HEK293T (cell line): ENCODE measurements at regions not wholly inside any gene's neighbourhood (a gene's known extent, or its start where the extent isn't known, plus 50 kb on each side); places are given as distances from the start of the nearest gene placed in this dataset.

Experiments used
- CTCF ChIA-PET: fragments of 350-600 bp; formaldehyde crosslinking; extraction: SDS; loops from one replicate; lab custom pipeline; 2021; ENCODE audit warnings: antibody characterized with exemption, inconsistent platforms; lab: Yijun Ruan, JAX
- POLR2A ChIA-PET: fragments of 350-600 bp; formaldehyde crosslinking; extraction: SDS; loops from one replicate; lab custom pipeline; 2020; ENCODE audit warnings: antibody characterized with exemption, inconsistent platforms; lab: Yijun Ruan, JAX
- DNase-seq: peaks from one replicate; pipeline ENCODE4 v3.0.0; 2012; ENCODE audit warnings: mixed read lengths; ENCODE audit errors: extremely low spot score
- ARNT ChIP-seq: fragments of 450-650 bp; IDR thresholded peaks from 2 replicates; pipeline ENCODE4 v1.6.1; 2017; ENCODE audit warnings: mild to moderate bottlenecking
- BHLHE40 ChIP-seq: fragments of 450-650 bp; IDR thresholded peaks from 2 replicates; pipeline ENCODE4 v1.6.1; 2016; ENCODE audit warnings: mild to moderate bottlenecking, moderate library complexity, borderline replicate concordance
- CTBP1 ChIP-seq: fragments of 450-650 bp; IDR thresholded peaks from 2 replicates; pipeline ENCODE4 v1.6.1; 2016; ENCODE audit warnings: borderline replicate concordance
- ELF4 ChIP-seq: fragments of 450-650 bp; IDR thresholded peaks from 2 replicates; pipeline ENCODE4 v1.6.1; 2017; ENCODE audit warnings: antibody characterized with exemption
- FOXA1 ChIP-seq: fragments of 450-650 bp; IDR thresholded peaks from 2 replicates; pipeline ENCODE4 v1.6.1; 2016; ENCODE audit warnings: mild to moderate bottlenecking
- FOXK2 ChIP-seq: fragments of 450-650 bp; IDR thresholded peaks from 2 replicates; pipeline ENCODE4 v1.6.1; 2016; ENCODE audit warnings: mild to moderate bottlenecking
- FOXM1 ChIP-seq: fragments of 450-650 bp; IDR thresholded peaks from 2 replicates; pipeline ENCODE4 v1.6.1; 2017; ENCODE audit warnings: mild to moderate bottlenecking, borderline replicate concordance
- HDGF ChIP-seq: fragments of 450-650 bp; IDR thresholded peaks from 2 replicates; pipeline ENCODE4 v1.6.1; 2017; ENCODE audit warnings: antibody characterized with exemption, borderline replicate concordance
- L3MBTL2 ChIP-seq: fragments of 450-650 bp; conservative IDR thresholded peaks from 2 replicates; pipeline ENCODE4 v1.6.1; 2016; ENCODE audit warnings: mild to moderate bottlenecking
- LEF1 ChIP-seq: fragments of 450-650 bp; IDR thresholded peaks from 2 replicates; pipeline ENCODE4 v1.6.1; 2017; ENCODE audit warnings: mild to moderate bottlenecking, borderline replicate concordance
- NFRKB ChIP-seq: fragments of 450-650 bp; IDR thresholded peaks from 2 replicates; pipeline ENCODE4 v1.6.1; 2016; ENCODE audit warnings: mild to moderate bottlenecking, moderate library complexity
- SP1 ChIP-seq: fragments of 450-650 bp; IDR thresholded peaks from 2 replicates; pipeline ENCODE4 v1.6.1; 2017
- SUZ12 ChIP-seq: fragments of 450-650 bp; IDR thresholded peaks from 2 replicates; pipeline ENCODE4 v1.6.1; 2016; ENCODE audit warnings: mild to moderate bottlenecking
- TARDBP ChIP-seq: fragments of 450-650 bp; IDR thresholded peaks from 2 replicates; pipeline ENCODE4 v1.6.1; 2016
- ZNF384 ChIP-seq: fragments of 450-650 bp; IDR thresholded peaks from 2 replicates; pipeline ENCODE4 v1.6.1; 2016
- TF ChIP-seq, protein P1 (sequence below): fragments of 450-650 bp; IDR thresholded peaks from 2 replicates; pipeline ENCODE4 v1.6.1; 2016

DNA sequence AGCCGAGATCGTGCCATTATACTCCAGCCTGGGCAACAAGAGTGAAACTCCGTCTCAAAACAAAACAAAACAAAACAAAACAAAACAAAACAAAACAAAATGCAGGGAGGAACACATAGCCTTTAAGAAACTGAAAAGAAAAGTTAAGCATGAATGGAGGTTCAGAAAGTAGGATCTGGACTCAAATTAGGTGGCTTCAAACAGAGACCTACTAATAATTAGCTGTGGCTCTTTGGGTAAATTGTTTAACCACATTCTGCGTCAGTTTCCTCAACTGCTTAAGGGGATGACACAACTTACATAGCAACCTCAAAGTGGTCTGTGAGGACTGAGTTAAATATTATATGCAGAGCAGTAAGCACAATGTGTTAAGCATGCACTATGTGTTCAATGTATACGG, 458.2 kb downstream of the ADGRL2 start:
- CTCF ChIA-PET = no interaction called here
- no peak for DNase-seq
- TF ChIP-seq NFRKB = no peak
- no peak for TF ChIP-seq LEF1
- no peak for TF ChIP-seq SP1
- no peak for TF ChIP-seq BHLHE40
- no peak for TF ChIP-seq ARNT
- TF ChIP-seq L3MBTL2 = no peak
- TF ChIP-seq, protein P1, sequence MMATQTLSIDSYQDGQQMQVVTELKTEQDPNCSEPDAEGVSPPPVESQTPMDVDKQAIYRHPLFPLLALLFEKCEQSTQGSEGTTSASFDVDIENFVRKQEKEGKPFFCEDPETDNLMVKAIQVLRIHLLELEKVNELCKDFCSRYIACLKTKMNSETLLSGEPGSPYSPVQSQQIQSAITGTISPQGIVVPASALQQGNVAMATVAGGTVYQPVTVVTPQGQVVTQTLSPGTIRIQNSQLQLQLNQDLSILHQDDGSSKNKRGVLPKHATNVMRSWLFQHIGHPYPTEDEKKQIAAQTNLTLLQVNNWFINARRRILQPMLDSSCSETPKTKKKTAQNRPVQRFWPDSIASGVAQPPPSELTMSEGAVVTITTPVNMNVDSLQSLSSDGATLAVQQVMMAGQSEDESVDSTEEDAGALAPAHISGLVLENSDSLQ = no peak
- no peak for TF ChIP-seq ZNF384
- POLR2A ChIA-PET = no interaction called here

DNA sequence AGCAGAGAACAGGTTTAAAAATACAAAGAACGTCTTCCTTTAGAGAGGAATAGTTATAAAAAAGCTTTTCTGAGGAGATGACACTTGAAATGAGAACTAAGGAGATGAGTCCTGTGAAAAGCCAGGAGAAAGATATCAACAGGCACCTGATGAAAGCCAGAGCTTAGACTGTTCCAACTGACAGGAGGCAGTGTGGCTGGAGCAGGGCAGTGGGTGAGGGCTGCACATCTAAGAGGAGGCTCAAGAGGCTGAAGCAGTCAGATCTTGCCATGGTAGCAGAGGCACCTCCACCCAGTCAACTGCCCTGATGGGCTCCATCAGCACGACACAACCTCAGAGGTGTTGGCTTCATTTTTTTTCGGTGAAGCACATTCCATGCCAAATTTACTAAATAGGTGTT, 445.3 kb downstream of the ADGRL2 start:
- CTCF ChIA-PET = no interaction called here
- no peak for TF ChIP-seq HDGF
- TF ChIP-seq FOXA1 = no peak
- no peak for TF ChIP-seq FOXK2
- no peak for TF ChIP-seq BHLHE40
- TF ChIP-seq L3MBTL2 = no peak
- TF ChIP-seq ARNT = no peak
- no peak for TF ChIP-seq FOXM1
- TF ChIP-seq SUZ12 = no peak
- no peak for TF ChIP-seq SP1
- TF ChIP-seq TARDBP = no peak
- TF ChIP-seq CTBP1 = no peak
- no peak for TF ChIP-seq ZNF384
- TF ChIP-seq ELF4 = no peak
- TF ChIP-seq, protein P1 = no peak
- TF ChIP-seq LEF1 = no peak
- TF ChIP-seq NFRKB = no peak
- no peak for DNase-seq
- POLR2A ChIA-PET = no interaction called here

DNA sequence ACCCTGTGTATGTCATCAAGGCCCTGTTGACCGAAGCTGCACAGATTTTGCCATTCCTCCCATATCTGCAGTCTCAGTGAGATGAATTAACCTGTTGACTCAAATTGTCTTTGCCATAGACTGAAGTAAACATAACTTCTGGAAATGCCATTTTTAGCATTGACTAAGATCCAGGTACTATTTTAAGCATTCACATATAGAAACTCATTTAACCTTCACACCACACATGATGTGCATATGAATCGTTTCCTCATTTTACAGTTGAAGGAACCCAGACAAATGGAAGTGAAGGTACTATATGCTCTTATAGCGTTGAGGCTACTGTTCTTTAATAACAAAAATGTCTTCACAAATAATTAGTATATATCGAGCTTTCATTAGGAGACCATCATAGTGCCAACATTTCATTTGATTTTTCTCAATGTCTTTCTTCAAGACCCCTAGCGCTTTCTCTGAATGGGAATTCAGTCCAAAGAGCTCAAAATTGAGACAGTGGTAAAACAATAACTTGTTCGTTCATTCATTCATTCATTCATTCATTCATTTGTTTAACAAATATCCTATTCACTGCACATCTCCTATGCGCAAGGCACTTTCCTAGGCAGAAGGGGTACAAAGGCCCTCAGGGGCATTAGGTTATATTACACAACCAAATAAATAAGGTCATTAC, 444.7 kb downstream of the ADGRL2 start:
- no peak for TF ChIP-seq FOXA1
- no peak for TF ChIP-seq BHLHE40
- TF ChIP-seq NFRKB = no peak
- no peak for TF ChIP-seq ARNT
- TF ChIP-seq HDGF = no peak
- TF ChIP-seq, protein P1 = no peak
- no peak for TF ChIP-seq FOXK2
- ChIA-PET CTCF (no interaction called here), POLR2A (no interaction called here)
- DNase-seq = no peak

DNA sequence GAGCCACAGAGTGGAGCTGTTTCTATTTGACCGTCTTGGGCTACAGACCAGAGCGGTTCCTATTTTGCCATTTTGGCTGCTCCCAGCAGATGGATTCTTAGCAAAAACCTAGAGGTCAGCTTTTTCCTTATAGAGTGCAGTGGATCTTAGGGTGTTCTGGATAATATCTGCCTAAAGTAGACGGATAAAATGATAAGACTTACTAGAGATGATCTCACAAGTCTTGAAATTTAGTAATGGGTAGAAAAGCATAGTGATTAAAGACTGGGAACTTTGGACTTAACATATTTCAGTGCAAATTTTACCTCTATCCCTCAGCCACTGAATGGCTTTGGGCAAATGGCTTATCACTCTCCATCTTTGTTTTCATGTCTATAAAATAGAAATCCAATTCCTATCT, 439.8 kb downstream of the ADGRL2 start:
- ChIA-PET CTCF (no interaction called here), POLR2A (no interaction called here)
- TF ChIP-seq FOXM1 (no peak), NFRKB (no peak), L3MBTL2 (no peak), LEF1 (no peak), HDGF (no peak), SUZ12 (no peak), ARNT (no peak), ZNF384 (no peak), CTBP1 (no peak), FOXA1 (no peak), BHLHE40 (no peak), SP1 (no peak), TARDBP (no peak), FOXK2 (no peak), ELF4 (no peak)
- TF ChIP-seq, protein P1 = no peak
- DNase-seq = no peak

DNA sequence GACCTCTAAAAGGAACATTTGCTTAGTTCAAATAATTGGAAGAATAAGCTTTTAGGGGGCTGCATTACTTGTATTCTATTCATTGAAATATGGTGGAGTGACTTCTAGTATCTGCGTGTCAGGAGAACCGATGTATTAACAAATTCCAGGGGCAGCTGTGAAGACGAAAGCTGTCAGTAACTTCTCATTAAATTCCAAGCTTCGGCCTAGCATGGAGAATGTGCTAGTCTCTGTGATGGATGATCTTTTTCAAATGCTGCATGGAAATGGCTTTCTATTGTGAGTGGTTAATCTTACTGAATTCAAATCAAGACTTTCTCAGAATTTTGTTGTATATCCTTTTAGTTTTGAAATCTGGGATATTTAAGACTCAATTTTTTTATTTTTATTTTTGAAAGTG, 429.9 kb downstream of the ADGRL2 start:
- TF ChIP-seq ARNT (no peak), SP1 (no peak), FOXA1 (no peak), CTBP1 (no peak), LEF1 (no peak), ELF4 (no peak), ZNF384 (no peak), TARDBP (no peak), FOXM1 (no peak), HDGF (no peak), SUZ12 (no peak), FOXK2 (no peak), L3MBTL2 (no peak), BHLHE40 (no peak), NFRKB (no peak)
- TF ChIP-seq, protein P1 = no peak
- POLR2A ChIA-PET = no interaction called here
- no peak for DNase-seq
- CTCF ChIA-PET = no interaction called here
